VCaP (cell line): ENCODE measurements at regions not wholly inside any gene's neighbourhood (a gene's known extent, or its start where the extent isn't known, plus 50 kb on each side); places are given as distances from the start of the nearest gene placed in this dataset.

Source experiments
- H3K27ac ChIP-seq: fragments of 450-650 bp; 2 replicates; pipeline ENCODE4 v1.5.1; 2017
- TF ChIP-seq, protein P1 (sequence below): fragments of 450-650 bp; conservative IDR thresholded peaks from 2 replicates; pipeline ENCODE4 v1.5.1; 2017; ENCODE audit warnings: mild to moderate bottlenecking, moderate library complexity

DNA sequence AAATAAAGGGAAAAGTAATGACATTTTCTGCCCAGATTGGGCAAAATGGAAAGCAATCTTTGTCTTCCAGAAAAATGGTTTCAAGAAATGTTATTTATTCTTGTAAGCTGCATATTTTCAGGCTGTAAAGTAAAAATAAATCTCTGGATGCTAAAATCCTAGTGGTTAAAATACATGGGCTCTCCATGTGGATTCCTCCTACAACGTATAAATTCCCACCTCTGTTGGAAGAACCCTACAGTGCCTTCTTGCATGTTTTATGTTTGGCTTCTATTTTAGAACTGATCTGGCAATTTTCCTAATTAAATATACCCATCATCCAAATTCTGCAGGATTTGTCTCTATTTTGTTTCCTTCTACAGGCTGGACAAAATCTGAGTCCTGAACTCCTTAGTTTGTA, 528.9 kb downstream of the COL12A1 start:
- TF ChIP-seq, protein P1, sequence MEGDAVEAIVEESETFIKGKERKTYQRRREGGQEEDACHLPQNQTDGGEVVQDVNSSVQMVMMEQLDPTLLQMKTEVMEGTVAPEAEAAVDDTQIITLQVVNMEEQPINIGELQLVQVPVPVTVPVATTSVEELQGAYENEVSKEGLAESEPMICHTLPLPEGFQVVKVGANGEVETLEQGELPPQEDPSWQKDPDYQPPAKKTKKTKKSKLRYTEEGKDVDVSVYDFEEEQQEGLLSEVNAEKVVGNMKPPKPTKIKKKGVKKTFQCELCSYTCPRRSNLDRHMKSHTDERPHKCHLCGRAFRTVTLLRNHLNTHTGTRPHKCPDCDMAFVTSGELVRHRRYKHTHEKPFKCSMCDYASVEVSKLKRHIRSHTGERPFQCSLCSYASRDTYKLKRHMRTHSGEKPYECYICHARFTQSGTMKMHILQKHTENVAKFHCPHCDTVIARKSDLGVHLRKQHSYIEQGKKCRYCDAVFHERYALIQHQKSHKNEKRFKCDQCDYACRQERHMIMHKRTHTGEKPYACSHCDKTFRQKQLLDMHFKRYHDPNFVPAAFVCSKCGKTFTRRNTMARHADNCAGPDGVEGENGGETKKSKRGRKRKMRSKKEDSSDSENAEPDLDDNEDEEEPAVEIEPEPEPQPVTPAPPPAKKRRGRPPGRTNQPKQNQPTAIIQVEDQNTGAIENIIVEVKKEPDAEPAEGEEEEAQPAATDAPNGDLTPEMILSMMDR, result no peak
- no peak overlapping the region for H3K27ac ChIP-seq

DNA sequence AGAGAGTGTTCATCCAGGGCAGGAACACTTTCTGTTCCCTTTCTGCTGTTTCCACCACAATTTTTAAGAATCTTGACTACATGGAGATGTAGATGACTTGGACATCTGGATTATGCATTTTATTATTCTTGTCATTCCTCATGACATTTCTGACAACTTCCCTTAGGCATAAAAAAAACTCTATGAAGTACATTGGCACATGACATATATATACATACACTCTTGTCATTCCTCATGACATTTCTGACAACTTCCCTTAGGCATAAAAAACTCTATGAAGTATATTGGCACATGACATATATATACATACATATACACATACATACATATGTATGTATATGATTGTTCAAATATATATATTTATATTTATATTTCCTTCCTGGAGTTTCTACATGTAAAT, 531.5 kb downstream of the COL12A1 start:
- TF ChIP-seq, protein P1, result no peak
- H3K27ac ChIP-seq, result no peak overlapping the region

- no peak overlapping the region for H3K27ac ChIP-seq
- TF ChIP-seq, protein P1, result no peak
Measured at GRCh38 chr6:74671558-74672025, 534.3 kb downstream of the COL12A1 start.

GRCh38 chr6:74658391-74658790, 547.5 kb downstream of the COL12A1 start:
- TF ChIP-seq, protein P1, result no peak
- H3K27ac ChIP-seq, result no peak overlapping the region

DNA sequence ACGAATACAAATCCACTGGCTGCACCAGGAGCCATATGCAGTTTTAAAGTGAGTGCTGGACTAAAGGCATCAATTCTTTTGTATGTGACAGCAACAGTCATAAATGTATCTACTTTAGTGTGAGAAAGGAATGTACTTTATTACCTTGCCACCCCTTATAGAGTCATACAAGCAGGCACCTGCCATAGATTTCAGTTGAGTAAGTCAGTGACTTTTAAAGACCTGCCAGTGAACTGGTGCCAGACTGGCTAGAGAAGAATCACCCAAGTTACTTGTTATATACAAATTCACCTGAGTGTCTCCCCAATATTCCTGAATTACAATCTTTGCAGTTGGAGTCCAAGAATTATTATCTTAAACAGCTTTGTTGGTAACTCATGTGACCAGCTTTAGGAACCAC, 547.9 kb downstream of the COL12A1 start:
- TF ChIP-seq, protein P1, result no peak
- H3K27ac ChIP-seq, result no peak overlapping the region

DNA sequence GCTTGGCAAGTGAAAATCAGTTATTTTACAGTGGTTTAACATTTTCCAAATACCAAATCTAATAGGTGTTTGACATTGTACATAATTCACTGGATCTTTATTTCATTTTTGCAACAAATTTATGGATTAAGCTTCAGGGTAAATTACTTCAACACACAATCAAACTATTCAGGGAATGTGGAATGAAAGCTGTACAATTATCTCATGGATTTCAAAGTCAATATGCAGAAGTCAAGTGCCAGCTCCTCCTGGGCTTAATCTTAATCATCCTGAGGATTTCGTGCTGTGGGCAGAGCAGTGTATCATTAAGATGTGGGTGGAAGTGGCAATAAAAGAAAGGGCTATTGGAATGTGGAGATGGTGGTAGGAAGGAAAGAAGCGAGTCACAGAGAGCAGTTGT, 548.8 kb downstream of the COL12A1 start:
- no peak overlapping the region for H3K27ac ChIP-seq
- TF ChIP-seq, protein P1, result no peak

GRCh38 chr6:74656453-74656852, 549.4 kb downstream of the COL12A1 start:
- H3K27ac ChIP-seq, result no peak overlapping the region
- TF ChIP-seq, protein P1, result no peak
